ENCODE measurements at regions not wholly inside any gene's neighbourhood (a gene's known extent, or its start where the extent isn't known, plus 50 kb on each side); places are given as distances from the start of the nearest gene placed in this dataset.

DNA sequence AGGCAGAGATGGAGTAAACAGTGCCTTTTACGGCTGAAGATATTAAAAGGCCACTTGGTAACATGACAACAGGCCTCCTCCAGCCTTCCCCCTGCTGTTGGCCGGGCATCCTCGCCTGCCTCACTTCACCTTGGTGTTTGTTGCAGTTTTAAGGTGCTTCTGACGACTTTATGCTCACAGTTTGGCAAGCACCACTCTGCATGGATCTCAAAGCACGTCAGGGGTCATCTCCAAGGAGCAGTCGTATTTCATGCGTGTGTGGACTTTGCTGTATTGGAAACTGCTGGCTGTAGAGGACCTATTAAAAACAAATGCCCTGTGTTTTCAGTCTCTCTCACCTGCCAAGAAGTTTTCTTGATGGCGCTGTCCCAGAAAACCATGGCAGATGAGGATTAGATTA is 483.1 kb downstream of the RPS24 start:
- H3K9me3 ChIP-seq = no peaks in the 10 kb centered on the region
- TF ChIP-seq EP300 (IDR thresholded peaks at IDR 0.05) (no peak), POLR2AphosphoS5 (IDR thresholded peaks at IDR 0.05) (no peak), POLR2A (IDR thresholded peaks at IDR 0.05) (no peak)
- TF ChIP-seq, protein P1, sequence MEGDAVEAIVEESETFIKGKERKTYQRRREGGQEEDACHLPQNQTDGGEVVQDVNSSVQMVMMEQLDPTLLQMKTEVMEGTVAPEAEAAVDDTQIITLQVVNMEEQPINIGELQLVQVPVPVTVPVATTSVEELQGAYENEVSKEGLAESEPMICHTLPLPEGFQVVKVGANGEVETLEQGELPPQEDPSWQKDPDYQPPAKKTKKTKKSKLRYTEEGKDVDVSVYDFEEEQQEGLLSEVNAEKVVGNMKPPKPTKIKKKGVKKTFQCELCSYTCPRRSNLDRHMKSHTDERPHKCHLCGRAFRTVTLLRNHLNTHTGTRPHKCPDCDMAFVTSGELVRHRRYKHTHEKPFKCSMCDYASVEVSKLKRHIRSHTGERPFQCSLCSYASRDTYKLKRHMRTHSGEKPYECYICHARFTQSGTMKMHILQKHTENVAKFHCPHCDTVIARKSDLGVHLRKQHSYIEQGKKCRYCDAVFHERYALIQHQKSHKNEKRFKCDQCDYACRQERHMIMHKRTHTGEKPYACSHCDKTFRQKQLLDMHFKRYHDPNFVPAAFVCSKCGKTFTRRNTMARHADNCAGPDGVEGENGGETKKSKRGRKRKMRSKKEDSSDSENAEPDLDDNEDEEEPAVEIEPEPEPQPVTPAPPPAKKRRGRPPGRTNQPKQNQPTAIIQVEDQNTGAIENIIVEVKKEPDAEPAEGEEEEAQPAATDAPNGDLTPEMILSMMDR (IDR thresholded peaks at IDR 0.05) = no peak
- H3K4me1 ChIP-seq = peaks cover 0 to 2% (median 0%) of the 10 kb centered on the region in 4 donors
- ATAC-seq (ENCODE audit: low FRiP score in 2 of 2) (no peak), DNase-seq (no peak)
- H3K4me3 ChIP-seq = no peak overlapping the region
- WGBS, 2 donors = 77 to 80% methylated on average over 8 of the region's 8 CpGs
- no peaks in the 10 kb centered on the region for H3K36me3 ChIP-seq
- no peaks in the 10 kb centered on the region for H3K27me3 ChIP-seq
- H3K27ac ChIP-seq = no peak overlapping the region

DNA sequence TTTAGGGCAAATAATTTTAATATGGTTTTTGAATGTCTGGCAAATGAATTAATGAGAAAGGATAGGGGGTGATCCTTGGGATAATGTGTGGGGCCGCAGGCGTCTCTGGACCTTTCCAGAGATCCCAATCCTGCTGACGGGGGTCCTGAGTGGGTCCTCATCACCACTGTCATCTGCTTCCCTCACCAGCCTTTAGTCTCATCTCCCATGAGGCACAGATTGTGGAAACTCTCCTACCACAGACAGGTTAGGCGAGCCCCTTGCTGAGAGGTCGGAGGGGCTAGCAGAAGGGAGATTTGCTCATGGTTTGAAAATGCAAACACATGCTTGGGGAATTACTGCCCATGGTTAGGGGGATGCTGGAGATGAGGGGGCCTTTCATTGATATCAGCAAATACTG is 484.6 kb downstream of the RPS24 start:
- Histone ChIP-seq H3K4me3 (no peak overlapping the region), H3K9me3 (no peaks in the 10 kb centered on the region), H3K36me3 (no peaks in the 10 kb centered on the region), H3K4me1 (peaks cover 0 to 2% (median 0%) of the 10 kb centered on the region in 4 donors), H3K27me3 (no peaks in the 10 kb centered on the region), H3K27ac (no peak overlapping the region)
- no peak for DNase-seq
- WGBS, 2 donors = 93 to 94% methylated on average over 5 of the region's 5 CpGs
- TF ChIP-seq, protein P1 (IDR thresholded peaks at IDR 0.05) = no peak
- TF ChIP-seq POLR2A (IDR thresholded peaks at IDR 0.05) (no peak), EP300 (IDR thresholded peaks at IDR 0.05) (no peak), POLR2AphosphoS5 (IDR thresholded peaks at IDR 0.05) (no peak)
- no peak for ATAC-seq (ENCODE audit: low FRiP score in 2 of 2)

DNA sequence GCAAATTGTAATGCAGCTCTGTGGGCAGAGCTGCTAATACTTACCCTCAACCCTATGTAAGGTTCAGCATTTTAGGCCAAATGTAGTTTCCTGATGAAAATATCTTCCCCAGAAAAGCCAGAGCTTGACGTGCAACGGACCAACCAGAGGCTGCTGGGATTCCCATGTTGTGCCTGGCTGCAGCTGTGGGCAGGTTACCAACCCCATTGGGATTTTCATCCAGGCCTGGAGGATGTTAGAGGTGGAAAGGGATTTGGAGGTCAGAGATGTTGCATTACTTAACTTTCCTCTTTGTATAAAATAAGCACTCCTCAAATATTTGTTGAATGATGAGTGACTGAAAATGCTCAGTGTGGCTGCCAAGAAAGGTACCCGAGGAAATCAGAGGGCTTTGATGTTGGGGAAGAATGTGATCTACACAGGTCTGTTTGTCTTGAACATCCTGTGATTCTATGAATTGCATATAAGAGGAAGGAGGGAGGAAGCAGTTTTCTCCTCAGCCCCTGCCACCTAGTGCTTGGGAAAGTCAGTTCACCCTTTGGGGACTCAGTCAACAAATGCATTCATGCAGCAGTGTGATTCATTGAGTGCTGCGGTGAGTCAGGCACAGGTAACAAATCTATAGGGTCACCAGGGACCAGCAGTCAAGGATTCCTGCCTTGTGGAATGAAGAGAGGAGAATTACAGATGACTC is 487.2 kb downstream of the RPS24 start:
- no peak for TF ChIP-seq POLR2A (IDR thresholded peaks at IDR 0.05)
- TF ChIP-seq, protein P1 (IDR thresholded peaks at IDR 0.05) = peak in 2 of 6 experiments; percentile 31 to 33
- no peaks in the 10 kb centered on the region for H3K4me1 ChIP-seq
- WGBS, 2 donors = 39 to 42% methylated on average over 4 of the region's 4 CpGs
- DNase-seq (peak in 1 of 2 donors; percentile 22), ATAC-seq (ENCODE audit: low FRiP score in 2 of 2) (no peak)
- no peaks in the 10 kb centered on the region for H3K9me3 ChIP-seq
- no peak overlapping the region for H3K4me3 ChIP-seq
- no peaks in the 10 kb centered on the region for H3K36me3 ChIP-seq
- no peaks in the 10 kb centered on the region for H3K27me3 ChIP-seq
- no peak overlapping the region for H3K27ac ChIP-seq

DNA sequence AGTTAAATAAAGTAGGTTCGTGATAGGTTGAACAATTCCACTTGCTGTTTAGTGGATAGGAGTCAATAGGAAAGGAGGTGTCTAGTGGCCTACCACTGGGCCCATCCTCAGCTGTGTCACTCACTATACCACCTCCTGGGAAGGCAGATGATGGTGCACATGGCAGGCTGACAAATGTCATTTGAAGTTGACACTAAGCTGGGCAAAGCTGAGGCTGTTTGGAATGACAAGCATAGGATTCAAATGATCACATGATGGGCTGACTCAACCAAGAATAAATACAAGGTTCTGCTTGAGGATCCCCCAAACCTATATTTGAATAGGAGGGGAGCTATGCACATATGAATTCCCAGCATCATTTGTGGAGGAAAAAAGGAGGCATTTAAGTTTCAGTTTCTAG is 489.8 kb downstream of the RPS24 start:
- Histone ChIP-seq H3K36me3 (no peaks in the 10 kb centered on the region), H3K27me3 (no peaks in the 10 kb centered on the region), H3K4me1 (no peaks in the 10 kb centered on the region), H3K9me3 (no peaks in the 10 kb centered on the region), H3K27ac (no peak overlapping the region), H3K4me3 (no peak overlapping the region)
- 92 to 100% methylated on average over 1 of the region's 1 CpG for WGBS, 2 donors
- TF ChIP-seq, protein P1 (IDR thresholded peaks at IDR 0.05) = no peak
- TF ChIP-seq POLR2A (IDR thresholded peaks at IDR 0.05) (no peak), POLR2AphosphoS5 (IDR thresholded peaks at IDR 0.05) (no peak), EP300 (IDR thresholded peaks at IDR 0.05) (no peak)
- ATAC-seq (ENCODE audit: low FRiP score in 2 of 2) = no peak
- peak in 1 of 2 donors; percentile 8 for DNase-seq

GRCh38 chr10:78524342-78524741 is 490.7 kb downstream of the RPS24 start:
- no peaks in the 10 kb centered on the region for H3K4me1 ChIP-seq
- no peak overlapping the region for H3K4me3 ChIP-seq
- ATAC-seq (ENCODE audit: low FRiP score in 2 of 2) = no peak
- no peaks in the 10 kb centered on the region for H3K9me3 ChIP-seq
- no peaks in the 10 kb centered on the region for H3K27me3 ChIP-seq
- no peak for TF ChIP-seq POLR2AphosphoS5 (IDR thresholded peaks at IDR 0.05)
- TF ChIP-seq POLR2A (IDR thresholded peaks at IDR 0.05) = no peak
- no peak for TF ChIP-seq EP300 (IDR thresholded peaks at IDR 0.05)
- TF ChIP-seq, protein P1 (IDR thresholded peaks at IDR 0.05) = no peak
- H3K36me3 ChIP-seq = no peaks in the 10 kb centered on the region
- WGBS, 2 donors = 91% methylated on average over 5 of the region's 5 CpGs
- DNase-seq = no peak
- no peak overlapping the region for H3K27ac ChIP-seq
